Astrocyte (in vitro differentiated cells and primary cell): ENCODE measurements at regions not wholly inside any gene's neighbourhood (a gene's known extent, or its start where the extent isn't known, plus 50 kb on each side); places are given as distances from the start of the nearest gene placed in this dataset.

Experiments
- DNase-seq: peaks from one replicate; pipeline ENCODE4 v3.0.0-alpha.2; 2010; ENCODE audit warnings: low read depth
- FAIRE-seq: peaks from 2 replicates; lab custom pipeline; 2011; peaks lifted over from hg19 to GRCh38; lab: Jason Lieb, UNC
- H2AFZ ChIP-seq: 2 replicates; pipeline ENCODE4 v1.6.0; 2012; ENCODE audit warnings: low read depth, low read length, inconsistent platforms
- H3K27ac ChIP-seq: 2 replicates; pipeline ENCODE4 v1.5.1; 2011; ENCODE audit warnings: low read depth, low read length, inconsistent platforms
- H3K27me3 ChIP-seq: 2 replicates; pipeline ENCODE4 v1.6.0; 2011; ENCODE audit warnings: low read length, inconsistent platforms; ENCODE audit not compliant: insufficient read depth
- H3K36me3 ChIP-seq: 2 replicates; pipeline ENCODE4 v1.5.1; 2011; ENCODE audit warnings: low read length, inconsistent platforms; ENCODE audit not compliant: insufficient read depth
- H3K4me1 ChIP-seq: 2 replicates; pipeline ENCODE4 v1.5.1; 2011; ENCODE audit warnings: low read length, inconsistent platforms; ENCODE audit not compliant: insufficient read depth
- H3K4me2 ChIP-seq: 2 replicates; pipeline ENCODE4 v1.6.0; 2012; ENCODE audit warnings: low read length, inconsistent platforms
- H3K4me3 ChIP-seq: 2 replicates; pipeline ENCODE4 v1.5.1; 2011; ENCODE audit warnings: low read depth, mild to moderate bottlenecking, low read length, inconsistent platforms; ENCODE audit not compliant: insufficient read depth
- H3K79me2 ChIP-seq: 2 replicates; pipeline ENCODE4 v1.6.0; 2012; ENCODE audit warnings: mild to moderate bottlenecking, low read length, inconsistent platforms; ENCODE audit not compliant: insufficient read depth
- H3K9ac ChIP-seq: 2 replicates; pipeline ENCODE4 v1.6.0; 2012; ENCODE audit warnings: mild to moderate bottlenecking, low read length, inconsistent platforms
- H3K9me3 ChIP-seq: 2 replicates; pipeline ENCODE4 v1.5.1; 2012; ENCODE audit warnings: low read depth, mild to moderate bottlenecking, low read length, inconsistent platforms; ENCODE audit not compliant: insufficient read depth
- H4K20me1 ChIP-seq: 2 replicates; pipeline ENCODE4 v1.6.0; 2012; ENCODE audit warnings: low read length, inconsistent platforms; ENCODE audit not compliant: insufficient read depth
- H3K27ac Mint-ChIP-seq: one replicate; pipeline ENCODE4 v1.8.0; 2021; ENCODE audit warnings: mild to moderate bottlenecking, mixed read lengths; ENCODE audit not compliant: unreplicated experiment
- H3K27me3 Mint-ChIP-seq: one replicate; pipeline ENCODE4 v1.8.0; 2021; ENCODE audit warnings: low read depth, mixed read lengths; ENCODE audit not compliant: unreplicated experiment
- H3K36me3 Mint-ChIP-seq: one replicate; pipeline ENCODE4 v1.8.0; 2021; ENCODE audit warnings: low read depth, mixed read lengths; ENCODE audit not compliant: unreplicated experiment
- H3K4me1 Mint-ChIP-seq: one replicate; pipeline ENCODE4 v1.8.0; 2021; ENCODE audit warnings: low read depth, mixed read lengths; ENCODE audit not compliant: unreplicated experiment
- H3K4me3 Mint-ChIP-seq: one replicate; pipeline ENCODE4 v1.8.0; 2021; ENCODE audit warnings: mild to moderate bottlenecking, moderate library complexity, mixed read lengths; ENCODE audit not compliant: unreplicated experiment
- H3K9me3 Mint-ChIP-seq: one replicate; pipeline ENCODE4 v1.8.0; 2021; ENCODE audit warnings: mild to moderate bottlenecking, mixed read lengths; ENCODE audit not compliant: unreplicated experiment
- CTCF ChIP-seq: IDR thresholded peaks from 2 replicates; pipeline ENCODE4 v1.5.1; 2011; ENCODE audit warnings: low read depth, mild to moderate bottlenecking, inconsistent platforms, low read length, moderate library complexity; ENCODE audit not compliant: insufficient read depth
- EZH2 ChIP-seq: IDR thresholded peaks from 2 replicates; pipeline ENCODE4 v1.6.1; 2012; ENCODE audit warnings: mild to moderate bottlenecking, low read length, inconsistent platforms; ENCODE audit not compliant: insufficient read depth

GRCh38 chr7:115435178-115435577, 513.3 kb downstream of the MDFIC start:
- Histone ChIP-seq H3K9ac (no peak overlapping the region), H3K79me2 (no peaks in the 10 kb centered on the region), H2AFZ (no peak overlapping the region), H3K4me1 (no peaks in the 10 kb centered on the region), H3K9me3 (no peaks in the 10 kb centered on the region), H3K27me3 (no peaks in the 10 kb centered on the region), H4K20me1 (no peaks in the 10 kb centered on the region), H3K4me2 (no peak overlapping the region), H3K4me3 (no peak overlapping the region), H3K27ac (no peak overlapping the region), H3K36me3 (no peaks in the 10 kb centered on the region)
- Mint-ChIP-seq H3K4me1 (no peaks in the 10 kb centered on the region), H3K9me3 (no peaks in the 10 kb centered on the region), H3K4me3 (no peak overlapping the region), H3K27me3 (no peaks in the 10 kb centered on the region), H3K36me3 (no peaks in the 10 kb centered on the region), H3K27ac (no peak overlapping the region)
- DNase-seq (no peak), FAIRE-seq (no peak)
- TF ChIP-seq EZH2 (no peak), CTCF (no peak)

GRCh38 chr7:115429918-115430317, 508.0 kb downstream of the MDFIC start:
- Histone ChIP-seq H3K36me3 (no peaks in the 10 kb centered on the region), H4K20me1 (no peaks in the 10 kb centered on the region), H3K27ac (no peak overlapping the region), H3K9ac (no peak overlapping the region), H3K27me3 (no peaks in the 10 kb centered on the region), H3K79me2 (no peaks in the 10 kb centered on the region), H3K9me3 (no peaks in the 10 kb centered on the region), H3K4me1 (no peaks in the 10 kb centered on the region), H3K4me3 (no peak overlapping the region), H2AFZ (no peak overlapping the region), H3K4me2 (no peak overlapping the region)
- no peak overlapping the region for H3K4me3 Mint-ChIP-seq
- FAIRE-seq (no peak), DNase-seq (no peak)
- H3K9me3 Mint-ChIP-seq = no peaks in the 10 kb centered on the region
- H3K36me3 Mint-ChIP-seq = no peaks in the 10 kb centered on the region
- TF ChIP-seq CTCF (no peak), EZH2 (no peak)
- no peaks in the 10 kb centered on the region for H3K4me1 Mint-ChIP-seq
- H3K27ac Mint-ChIP-seq = no peak overlapping the region
- no peaks in the 10 kb centered on the region for H3K27me3 Mint-ChIP-seq

GRCh38 chr7:115417662-115418061, 495.8 kb downstream of the MDFIC start:
- Histone ChIP-seq H3K4me3 (no peak overlapping the region), H3K36me3 (no peaks in the 10 kb centered on the region), H3K4me2 (no peak overlapping the region), H3K27me3 (no peaks in the 10 kb centered on the region), H3K79me2 (no peaks in the 10 kb centered on the region), H3K4me1 (no peaks in the 10 kb centered on the region), H3K9ac (no peak overlapping the region), H3K27ac (no peak overlapping the region), H2AFZ (no peak overlapping the region), H3K9me3 (no peaks in the 10 kb centered on the region), H4K20me1 (no peaks in the 10 kb centered on the region)
- H3K27me3 Mint-ChIP-seq = no peaks in the 10 kb centered on the region
- no peak for FAIRE-seq
- H3K27ac Mint-ChIP-seq = no peak overlapping the region
- no peaks in the 10 kb centered on the region for H3K9me3 Mint-ChIP-seq
- H3K4me3 Mint-ChIP-seq = no peak overlapping the region
- TF ChIP-seq EZH2 (no peak), CTCF (no peak)
- no peaks in the 10 kb centered on the region for H3K4me1 Mint-ChIP-seq
- no peak for DNase-seq
- no peaks in the 10 kb centered on the region for H3K36me3 Mint-ChIP-seq
